GM21381 (cell line): ENCODE measurements at regions not wholly inside any gene's neighbourhood (a gene's known extent, or its start where the extent isn't known, plus 50 kb on each side); places are given as distances from the start of the nearest gene placed in this dataset.
"Not testable (repeated sequence)": the region's sequence is repeated elsewhere in the genome, so short reads cannot be mapped to it uniquely, and the experiment has no call there.

ENCODE experiments used
- ATAC-seq: cut with Tn5 transposase; IDR thresholded peaks from one replicate; pipeline ENCODE4 v1.9.1; 2021; ENCODE audit warnings: mild to moderate bottlenecking, moderate library complexity; ENCODE audit not compliant: unreplicated experiment

DNA sequence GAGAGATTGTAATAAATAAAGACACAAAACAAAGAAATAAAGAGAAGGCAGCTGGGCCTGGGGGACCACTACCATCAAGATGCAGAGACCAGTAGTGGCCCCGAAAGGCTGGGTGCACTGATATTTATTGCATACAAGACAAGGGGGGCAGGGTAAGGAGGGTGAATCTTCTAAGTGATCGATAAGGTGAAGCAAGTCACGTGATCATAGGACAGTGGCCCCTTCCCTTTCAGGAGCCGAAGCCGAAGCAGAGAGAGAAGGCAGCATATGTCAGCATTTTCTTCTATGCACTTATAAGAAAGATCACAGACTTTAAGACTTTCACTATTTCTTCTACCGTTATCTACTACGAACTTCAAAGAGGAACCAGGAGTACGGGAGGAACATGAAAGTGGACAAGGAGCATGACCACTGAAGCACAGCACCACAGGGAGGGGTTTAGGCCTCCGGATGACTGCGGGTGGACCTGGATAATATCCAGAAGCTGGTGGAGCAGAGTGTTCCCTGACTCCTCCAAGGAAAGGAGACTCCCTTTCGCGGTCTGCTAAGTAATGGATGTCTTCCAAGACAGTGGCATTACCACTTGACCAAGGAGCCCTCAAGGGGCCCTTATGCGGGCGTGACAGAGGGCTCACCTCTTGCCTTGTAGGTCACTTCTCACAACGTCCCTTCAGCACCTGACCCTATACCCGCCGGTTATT, 126.4 kb downstream of the RBM46 start:
- not testable (repeated sequence) for ATAC-seq

DNA sequence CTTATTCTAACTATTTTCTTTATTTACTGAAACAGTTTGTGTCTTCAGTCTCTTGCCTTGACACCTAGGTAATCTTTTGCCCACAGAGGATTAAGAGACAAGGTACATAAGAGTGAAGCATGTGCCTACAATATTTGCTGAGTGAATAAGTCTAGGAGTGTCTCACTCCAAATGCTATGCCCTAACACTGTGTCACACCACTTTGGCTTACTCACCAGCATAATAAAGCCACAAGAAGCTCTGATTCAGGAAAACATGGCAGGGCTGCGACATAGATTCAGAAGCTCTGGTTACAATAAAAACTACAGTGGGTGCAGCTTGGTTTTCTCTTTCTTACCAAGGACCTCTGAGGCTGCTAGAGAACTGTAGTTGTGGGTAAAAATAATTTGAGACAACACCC, 127.1 kb downstream of the RBM46 start:
- ATAC-seq: no peak

DNA sequence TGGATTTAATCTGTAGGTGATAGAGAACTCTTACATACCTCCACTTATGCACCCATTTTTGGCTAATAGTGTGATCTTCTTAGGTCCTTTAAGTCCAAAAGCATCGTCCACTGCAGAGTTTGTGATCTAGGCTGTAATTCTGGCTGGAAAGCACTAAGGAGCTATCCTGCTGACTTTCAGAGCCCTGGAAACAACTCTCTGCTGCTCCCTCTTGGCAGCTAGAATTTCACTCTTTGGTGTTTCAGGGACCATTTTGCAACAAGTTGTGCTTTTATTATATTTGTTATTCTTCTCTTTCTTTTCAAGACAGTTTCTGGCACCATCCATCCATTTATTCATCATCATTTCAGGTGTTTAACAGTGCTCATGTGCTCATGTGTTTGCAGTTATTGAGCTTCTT, 130.0 kb downstream of the RBM46 start:
- no peak for ATAC-seq

DNA sequence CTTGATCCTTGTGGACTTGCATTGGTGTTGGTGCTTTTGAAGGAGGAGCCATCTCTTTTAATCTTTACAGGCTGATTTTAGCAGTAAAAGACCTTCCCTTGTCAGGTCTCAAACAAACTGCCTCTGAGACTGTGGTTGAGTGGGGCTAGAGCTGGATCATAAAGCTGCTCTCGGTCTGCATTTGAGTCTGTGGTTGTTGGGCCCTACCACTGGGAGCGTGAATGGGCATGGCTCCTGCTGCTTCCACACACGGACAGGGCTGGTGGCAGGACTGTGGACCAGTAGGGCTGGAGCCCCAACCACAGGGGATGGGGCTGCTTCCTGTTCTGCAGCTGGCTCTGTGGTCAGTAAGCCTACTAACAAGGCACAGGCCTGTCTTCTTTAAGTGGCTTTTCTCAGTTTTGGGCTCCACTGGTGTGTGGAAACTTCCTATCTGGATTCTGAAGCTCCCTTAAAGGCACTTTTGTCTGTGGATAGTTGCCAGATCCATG, 130.6 kb downstream of the RBM46 start:
- no peak for ATAC-seq

DNA sequence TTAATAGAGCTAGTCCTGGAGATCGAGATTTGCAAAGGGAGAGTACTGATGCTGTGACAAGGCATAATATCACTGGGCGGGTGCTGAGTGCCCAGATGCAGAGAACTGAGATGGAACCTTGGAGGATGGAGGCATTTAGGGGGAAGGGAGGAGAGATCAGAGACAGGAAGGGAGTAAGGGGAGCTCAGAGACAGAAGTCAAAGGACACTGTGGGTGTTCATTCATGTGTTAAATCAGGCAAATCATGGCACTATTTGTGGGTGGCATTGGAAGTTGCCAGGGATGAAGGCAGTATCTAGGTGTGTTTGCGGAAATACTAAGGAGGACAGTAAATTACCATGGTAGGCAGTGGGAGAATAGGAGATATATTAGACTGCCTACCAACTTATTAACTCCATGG, 135.0 kb downstream of the RBM46 start:
- no peak for ATAC-seq

DNA sequence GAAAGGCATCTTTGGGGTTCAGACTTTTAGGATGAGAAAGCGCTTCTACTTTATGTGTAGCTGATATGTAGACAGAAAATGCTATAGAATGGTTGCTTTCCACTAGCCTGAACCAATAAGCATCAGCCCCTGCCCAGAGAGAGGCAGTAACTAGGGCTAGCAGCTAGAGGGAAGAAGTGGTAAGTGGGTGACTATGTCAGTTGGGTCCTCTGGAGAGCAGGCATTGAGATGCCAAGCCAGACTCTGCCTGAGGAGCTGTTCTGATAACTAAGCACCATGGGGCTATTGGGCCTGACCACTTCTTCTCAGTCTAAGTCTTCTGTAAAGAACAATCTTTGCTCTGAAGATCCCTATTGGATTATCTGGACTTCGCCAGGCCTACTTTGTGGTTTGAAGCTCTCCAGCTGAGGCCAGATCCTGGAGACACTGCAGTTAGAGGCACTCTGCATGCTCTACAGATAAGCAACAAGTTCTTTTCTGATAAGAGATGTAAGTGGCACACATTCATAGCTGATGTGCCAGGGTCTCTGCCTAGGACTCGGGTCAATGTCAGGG, 146.1 kb downstream of the RBM46 start:
- no peak for ATAC-seq

DNA sequence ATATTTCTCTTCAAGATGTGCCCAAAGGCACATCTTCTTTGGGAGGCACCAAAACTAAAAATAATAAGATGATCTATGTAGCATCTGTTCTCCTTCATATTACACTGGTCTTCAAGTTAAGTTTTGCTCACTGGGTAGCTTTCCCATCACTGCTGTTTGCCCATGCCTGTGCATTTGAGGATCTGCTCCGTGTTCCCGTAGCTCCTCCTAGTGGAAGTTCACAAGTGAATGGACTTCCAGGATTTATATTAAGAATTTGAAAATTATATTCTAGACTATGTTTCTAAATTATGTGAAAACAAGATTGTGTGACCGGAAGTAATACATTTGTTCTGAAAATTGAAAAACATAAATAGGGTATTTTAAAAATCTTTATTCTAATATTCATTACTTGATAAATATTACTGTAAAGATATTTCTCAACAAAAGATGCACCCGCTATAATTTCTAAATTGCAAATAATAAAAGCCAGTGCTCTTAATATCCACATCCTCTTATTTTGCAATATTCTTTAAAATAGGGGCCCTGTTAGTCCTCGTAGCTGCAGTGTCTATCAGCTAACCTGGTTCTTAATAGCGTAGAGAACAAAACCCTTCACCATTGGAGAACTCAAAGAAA, 147.7 kb downstream of the RBM46 start:
- no peak for ATAC-seq

DNA sequence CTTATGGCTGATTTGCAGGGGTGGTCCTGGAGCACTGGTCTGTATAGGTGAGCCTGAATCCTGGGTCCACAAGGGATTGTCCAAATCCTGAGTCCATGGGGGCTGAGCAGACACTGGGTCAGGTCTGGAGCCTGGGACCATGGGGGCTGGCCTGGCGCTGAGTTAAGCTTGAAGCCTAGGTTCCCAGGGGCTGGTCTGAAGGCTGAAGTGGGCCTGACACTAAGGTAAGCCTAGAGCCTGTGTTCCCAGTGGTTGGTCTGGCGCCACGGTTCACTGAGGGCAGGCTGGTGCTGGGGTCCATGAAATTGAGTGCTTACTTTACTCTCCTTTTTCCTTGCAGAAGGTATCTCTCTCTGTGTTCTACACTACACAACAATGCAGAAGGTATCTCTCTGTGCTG, 155.8 kb downstream of the RBM46 start:
- no peak for ATAC-seq

DNA sequence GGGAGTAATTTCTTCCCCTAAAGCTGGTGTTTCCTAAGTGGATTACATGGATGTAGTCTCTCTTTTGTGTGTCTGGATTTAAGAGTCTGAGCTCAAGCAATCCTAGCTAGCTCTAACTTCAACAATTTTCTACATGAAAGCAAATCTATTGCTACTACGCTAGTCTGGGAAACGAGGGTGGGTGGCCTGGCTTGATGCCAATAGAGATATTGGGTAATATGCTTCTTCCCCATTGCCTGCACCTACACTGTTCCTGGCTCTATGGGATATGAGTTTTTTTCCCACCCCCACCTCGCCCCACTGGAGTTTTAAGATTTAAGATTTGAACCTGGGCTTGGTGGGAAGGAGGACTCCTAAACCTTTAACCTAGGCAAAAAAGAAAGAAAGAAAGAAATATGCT, 158.8 kb downstream of the RBM46 start:
- no peak for ATAC-seq

DNA sequence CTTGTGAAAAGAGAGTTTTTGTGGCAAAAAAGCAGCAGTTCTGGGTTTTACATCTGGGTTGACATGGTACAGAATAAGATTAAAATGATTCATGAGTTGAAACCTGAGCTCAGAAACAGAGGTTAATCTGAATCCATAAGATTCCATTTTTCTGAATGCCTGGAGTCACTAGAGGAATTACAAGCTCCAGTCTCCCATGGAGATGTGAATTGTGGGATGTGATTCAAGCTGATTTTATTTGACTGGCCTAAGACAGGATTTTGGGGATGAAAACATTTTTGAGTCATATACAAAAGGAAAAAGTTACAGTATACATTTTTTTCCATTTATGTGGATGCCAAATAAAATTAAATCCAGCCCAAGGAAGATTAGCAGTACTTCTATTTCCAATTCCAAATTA, 161.1 kb downstream of the RBM46 start:
- ATAC-seq: no peak

DNA sequence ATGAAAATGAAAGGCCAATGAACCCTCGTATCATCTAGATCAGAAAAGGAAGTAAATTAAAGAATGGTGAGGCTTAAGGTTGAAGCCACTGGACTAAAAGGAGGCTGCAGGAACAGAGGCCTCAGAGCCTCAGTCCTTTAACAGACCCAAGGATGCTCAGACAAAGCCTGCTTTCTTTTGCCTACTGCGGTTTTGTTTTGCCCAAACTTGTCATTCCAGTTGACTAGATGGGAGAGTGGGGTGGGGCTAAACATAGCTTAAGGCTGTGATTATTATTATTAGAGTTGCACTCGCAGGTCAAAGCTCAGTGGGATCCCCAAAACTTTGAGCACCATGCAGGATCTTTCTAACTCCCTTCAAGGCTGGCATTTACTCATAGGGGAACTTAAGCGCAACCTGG, 163.9 kb downstream of the RBM46 start:
- ATAC-seq: no peak

DNA sequence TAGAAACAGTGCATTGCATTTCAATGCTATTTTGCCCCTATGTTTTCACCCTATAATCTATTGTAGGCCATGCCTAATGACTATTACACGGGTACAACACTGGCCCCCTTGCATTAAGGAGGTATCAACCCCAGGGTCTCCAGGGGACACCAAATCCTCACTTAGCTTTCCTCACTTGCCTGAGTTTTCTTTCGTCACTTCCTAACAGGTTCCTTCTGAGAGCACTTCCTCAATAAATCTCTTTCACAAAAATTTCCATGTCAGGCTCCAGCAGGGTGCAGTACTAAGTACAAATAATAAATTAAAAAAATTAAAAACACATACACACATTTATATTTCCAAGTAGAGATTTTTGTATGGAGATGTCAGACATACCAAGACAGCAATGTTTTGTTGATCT, 165.0 kb downstream of the RBM46 start:
- ATAC-seq: no peak

DNA sequence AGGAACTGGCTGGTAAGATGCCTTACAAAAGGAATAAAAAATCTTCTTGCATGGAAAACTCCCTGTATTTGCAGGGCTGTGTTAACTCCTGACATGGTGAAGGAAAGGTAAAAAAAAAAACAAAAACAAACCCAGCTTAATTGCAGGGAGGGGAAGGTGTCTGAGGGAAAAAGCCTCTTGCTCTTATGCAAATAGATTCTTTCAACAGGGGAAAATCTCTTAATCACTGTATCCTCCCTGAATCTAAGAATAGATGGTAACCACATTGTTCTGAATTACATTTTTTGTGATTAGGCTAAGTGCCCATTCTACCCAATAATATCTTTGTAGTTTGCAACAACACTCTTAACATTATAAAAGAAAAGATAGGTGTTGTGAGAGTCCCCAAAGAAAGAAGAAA, 172.6 kb downstream of the RBM46 start:
- no peak for ATAC-seq

DNA sequence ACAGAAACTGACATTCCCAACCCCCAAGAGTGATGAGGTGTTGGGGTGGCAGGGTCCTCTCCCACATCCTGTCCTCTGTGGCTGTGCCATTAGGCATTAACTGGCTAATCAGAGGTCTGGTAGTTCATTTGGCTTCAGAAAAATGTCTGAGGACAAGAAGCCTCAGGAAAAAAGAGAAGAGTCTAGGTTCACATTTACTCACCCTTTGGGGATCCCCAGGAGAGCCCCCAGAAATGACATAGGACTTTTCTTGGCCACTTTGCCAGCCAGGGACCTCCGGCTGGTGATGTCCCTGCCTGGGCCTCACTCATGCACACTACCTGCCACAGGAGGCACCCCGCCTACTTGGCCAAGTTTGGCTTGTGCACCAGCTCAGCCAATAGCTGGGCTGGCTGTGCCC, 173.0 kb downstream of the RBM46 start:
- no peak for ATAC-seq

DNA sequence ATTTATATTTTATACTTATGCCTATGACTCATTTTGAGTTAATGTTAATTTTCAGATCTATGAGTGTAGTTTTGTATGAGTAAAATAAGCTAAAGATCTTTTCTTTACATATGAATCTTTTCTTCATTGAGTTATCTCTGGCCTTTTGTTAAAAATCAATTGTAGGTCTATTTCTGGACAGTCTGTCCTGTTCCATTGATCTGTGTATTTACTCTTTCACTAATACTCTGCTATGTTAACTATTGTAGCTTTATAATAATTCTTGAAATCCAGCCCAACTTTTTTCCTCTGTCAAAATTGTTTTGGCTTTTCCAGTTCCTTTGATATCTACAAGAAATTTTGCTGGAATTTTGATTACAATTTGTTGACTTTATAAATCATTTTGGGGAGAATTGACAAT, 177.0 kb downstream of the RBM46 start:
- no peak for ATAC-seq

DNA sequence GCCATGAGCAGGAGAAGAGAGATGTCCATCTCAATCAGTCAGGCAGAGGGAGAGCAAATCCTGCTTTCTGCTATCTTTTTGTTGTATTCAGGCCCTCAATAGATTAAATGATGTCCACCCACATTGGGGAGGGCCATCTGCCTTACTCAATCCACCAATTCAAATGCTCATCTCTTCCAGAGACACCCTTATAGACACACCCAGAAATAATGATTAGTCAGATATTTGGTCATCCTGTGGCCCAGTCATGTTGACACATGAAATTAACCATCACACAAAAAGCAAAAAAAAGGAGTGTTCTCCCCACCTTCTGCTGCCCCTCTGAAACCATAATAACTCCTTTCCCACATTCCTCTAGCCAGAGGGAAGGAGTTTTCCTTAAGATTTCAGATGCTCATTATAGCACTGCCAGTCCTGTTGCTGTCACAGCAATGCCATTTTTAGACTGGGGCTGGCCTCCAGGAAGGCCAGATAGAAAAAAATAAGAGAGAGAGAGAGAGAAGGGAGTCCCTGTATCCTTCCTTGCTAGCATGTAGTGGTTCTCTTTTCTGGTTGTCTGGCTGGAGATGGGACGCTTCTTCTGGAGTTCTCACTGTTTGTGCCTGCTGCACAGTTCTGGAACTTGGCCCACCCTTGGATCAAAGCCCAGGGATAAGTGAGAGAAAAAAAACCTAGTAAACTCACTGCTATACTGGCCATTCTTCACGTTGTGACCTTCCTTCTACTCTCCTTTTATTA, 177.7 kb downstream of the RBM46 start:
- no peak for ATAC-seq

DNA sequence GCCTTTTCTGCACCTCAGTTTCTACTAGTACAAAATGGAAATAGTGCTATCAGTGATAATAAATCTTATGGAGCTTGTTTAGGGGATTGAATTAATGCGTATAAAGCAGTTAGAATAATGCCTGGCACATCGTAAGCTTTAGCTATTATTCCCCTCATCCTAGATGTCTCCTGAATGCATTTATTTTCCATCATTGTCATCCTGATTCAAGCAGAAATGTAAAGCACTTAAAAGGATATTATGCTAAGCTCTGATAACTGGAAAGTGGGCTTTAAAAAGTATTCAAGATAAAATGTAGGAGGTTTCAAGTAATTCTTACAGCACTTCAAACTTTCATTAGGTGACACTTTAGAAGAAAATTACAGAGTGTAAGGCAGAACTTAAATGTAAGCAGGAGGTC, 178.7 kb downstream of the RBM46 start:
- ATAC-seq: no peak

DNA sequence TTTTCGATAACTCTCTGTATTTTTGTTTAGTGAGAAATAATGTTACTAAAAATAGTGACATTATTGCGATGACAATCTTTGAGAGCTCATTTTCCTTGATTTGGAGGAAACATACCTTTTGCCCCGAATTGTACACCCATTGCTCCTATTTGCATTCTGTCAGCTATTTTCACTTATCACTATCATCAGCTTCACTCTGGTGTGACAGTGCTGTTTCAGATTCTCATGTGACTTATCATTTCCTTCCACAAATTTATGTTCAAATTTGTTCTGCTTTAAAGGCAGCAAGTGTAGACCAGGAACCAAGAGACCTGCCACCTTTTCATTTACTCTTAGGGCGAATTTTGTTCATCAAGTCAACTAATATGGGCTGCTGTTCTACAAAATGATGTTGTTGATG, 179.4 kb downstream of the RBM46 start:
- ATAC-seq: no peak

DNA sequence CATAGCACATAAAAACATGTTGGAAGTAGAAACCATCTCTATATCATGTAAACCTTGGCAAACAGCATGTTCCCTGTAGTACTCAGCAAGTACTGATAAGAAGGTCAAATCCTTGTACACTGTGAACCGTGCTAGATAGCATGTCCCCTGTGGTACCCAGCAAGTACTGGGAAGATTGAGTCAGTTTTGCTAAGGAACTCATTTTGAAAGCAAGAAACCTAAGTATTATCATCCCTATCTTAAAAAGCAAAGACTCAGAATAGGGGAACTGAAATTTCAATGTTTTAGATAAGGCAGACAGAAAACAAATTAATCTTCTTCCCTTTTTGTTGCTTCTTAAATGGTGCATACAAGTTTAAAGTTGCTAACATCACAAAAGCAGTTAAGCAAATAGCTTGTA, 180.2 kb downstream of the RBM46 start:
- peak; percentile 92 for ATAC-seq

DNA sequence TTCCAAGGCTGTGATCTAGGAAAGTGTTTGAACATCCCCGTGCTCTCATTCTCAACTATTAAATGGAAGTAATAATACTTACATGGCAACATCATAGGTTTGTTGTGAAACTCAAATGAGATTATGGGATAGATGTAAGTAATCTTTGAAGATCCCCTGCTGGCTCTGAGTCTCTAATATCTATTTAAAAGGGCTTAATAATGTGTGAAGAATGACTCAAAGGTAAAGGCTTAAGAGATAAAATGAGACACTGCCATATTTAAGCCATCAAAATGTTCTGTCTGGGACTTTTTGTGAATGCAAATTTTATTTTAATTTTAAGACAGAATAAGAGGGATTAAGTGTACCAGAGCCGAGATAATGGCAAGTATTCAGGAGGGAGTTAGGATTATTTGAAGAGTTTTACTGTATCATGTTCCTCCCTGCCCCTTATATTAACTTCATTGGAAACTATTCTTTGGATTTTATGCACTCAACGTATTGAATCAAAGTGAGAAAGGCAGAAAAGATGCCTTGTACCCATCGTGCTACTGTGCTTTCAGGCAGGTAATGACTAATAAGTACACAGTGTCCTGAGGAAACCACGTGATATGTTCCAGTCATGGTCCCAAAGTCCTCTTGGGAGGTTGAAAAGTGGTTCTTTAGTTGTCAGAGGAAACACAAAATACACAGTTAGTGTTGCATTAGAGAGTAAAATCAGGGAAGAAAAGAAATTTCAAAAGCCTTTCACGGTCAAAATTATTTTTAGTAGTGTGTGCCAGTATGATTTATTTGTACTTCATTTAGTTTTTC, 192.4 kb downstream of the RBM46 start:
- no peak for ATAC-seq

DNA sequence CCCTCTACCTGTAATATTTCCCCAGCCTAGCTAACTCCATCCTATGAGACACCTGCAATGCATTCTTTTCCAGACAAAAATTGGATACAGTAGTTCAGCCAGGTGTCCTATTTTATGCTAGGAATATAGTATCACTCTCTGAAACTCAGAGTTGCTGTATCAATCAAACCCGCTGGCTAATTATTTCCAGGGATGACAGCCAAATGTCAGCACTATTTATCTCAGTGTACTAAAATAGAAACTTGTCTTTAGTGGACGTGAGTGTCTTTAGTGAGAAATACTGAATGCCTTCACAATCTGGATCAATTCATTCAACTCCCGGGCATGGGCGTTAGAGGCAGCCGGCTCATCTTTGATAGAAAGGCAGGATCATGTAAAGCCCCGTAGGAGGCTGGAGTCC, 196.2 kb downstream of the RBM46 start:
- ATAC-seq: no peak
